ENCODE measurements at regions not wholly inside any gene's neighbourhood (a gene's known extent, or its start where the extent isn't known, plus 50 kb on each side); places are given as distances from the start of the nearest gene placed in this dataset.

- TF ChIP-seq CTCF (IDR thresholded peaks at IDR 0.05), result no peak
- no peak for TF ChIP-seq POLR2A (IDR thresholded peaks at IDR 0.05)
Observed at GRCh38 chr18:4908328-4908727, 288.7 kb downstream of the AKAIN1 start.
